NCI-H1105 (cell line): ENCODE measurements at regions not wholly inside any gene's neighbourhood (a gene's known extent, or its start where the extent isn't known, plus 50 kb on each side); places are given as distances from the start of the nearest gene placed in this dataset.

Source experiments
- DNase-seq: peaks from one replicate; lab custom pipeline; 2025; lab: John Stamatoyannopoulos, UW

GRCh38 chr6:132096245-132096644 lies 145.1 kb upstream of the CCN2 start:
- DNase-seq, result no peak

DNA sequence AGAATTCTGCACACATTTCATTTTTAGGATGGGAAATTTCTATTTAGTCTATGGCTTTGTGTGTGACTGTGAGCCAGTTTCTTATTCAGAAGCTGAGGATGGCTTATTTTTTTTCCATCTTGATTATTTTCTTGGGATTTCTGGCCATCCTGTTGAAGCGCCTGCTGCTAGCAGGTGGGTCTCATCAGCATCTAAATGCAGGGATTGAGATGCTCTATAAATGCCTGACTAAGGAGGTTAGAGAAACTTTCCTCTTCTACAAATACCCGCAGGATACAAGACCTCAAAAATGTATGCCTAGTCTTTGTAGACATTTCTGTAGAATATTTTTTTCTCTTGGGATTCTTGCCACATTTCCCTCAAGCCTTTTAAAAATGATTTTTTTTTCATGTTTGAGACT lies 138.0 kb upstream of the CCN2 start:
- no peak for DNase-seq

GRCh38 chr6:132088150-132088549 lies 137.0 kb upstream of the CCN2 start:
- no peak for DNase-seq

GRCh38 chr6:132087391-132087790 lies 136.2 kb upstream of the CCN2 start:
- no peak for DNase-seq

GRCh38 chr6:132085731-132086130 lies 134.6 kb upstream of the CCN2 start:
- no peak for DNase-seq

DNA sequence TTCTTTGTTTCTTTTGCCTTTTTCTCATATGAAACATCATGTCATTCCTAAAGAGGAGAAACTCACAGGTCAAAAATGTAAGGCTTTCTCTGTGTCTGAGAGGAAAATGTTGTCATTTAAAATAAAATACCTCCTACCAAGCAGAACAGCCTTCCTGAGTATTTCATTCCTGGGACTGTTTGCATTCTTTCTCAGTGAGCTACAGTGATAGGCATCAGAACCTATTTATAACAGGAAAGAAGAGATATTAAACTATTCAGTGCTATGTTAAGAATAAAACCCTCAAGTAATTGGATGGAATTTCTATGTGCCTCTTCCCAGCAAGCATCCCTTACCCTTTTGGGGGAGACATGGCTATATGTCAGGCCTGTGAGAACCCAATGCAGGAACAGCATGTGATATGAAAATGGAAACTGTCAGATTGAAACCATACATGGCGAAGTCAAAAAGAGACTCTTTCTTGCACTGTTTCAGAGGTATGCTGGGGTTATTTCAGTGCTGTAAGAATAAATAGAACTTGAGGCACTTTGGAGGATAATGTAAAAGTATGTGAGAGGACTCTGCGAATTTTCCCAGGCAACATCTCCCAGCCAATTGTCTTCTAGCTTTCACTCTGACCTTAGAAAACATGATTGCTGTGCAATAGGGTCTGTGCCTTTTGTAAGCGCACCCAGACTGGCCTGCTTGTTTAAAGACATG lies 133.8 kb upstream of the CCN2 start:
- no peak for DNase-seq

GRCh38 chr6:132082421-132082820 lies 131.2 kb upstream of the CCN2 start:
- no peak for DNase-seq

GRCh38 chr6:132081338-132081737 lies 130.2 kb upstream of the CCN2 start:
- no peak for DNase-seq

DNA sequence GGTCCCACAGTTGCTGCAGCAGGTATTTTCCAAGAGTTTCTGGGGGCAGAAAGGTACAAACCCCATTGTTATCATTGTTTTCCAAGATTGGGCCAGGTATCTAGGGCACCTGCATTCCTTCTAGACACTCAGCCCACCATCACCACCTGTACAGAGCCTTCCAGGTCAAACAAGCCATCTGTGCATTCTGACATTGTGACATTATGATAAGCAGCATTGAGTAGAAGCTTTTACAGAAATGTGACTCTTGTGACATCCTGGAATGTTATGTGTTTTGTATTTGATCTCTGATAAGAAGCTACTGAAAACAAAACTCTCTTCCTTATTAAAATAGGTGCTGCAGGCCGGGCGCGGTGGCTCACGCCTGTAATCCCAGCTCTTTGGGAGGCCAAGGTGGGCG lies 128.1 kb upstream of the CCN2 start:
- no peak for DNase-seq

GRCh38 chr6:132076452-132076851 lies 125.3 kb upstream of the CCN2 start:
- no peak for DNase-seq

- no peak for DNase-seq
Measured at GRCh38 chr6:132072831-132073230, 121.7 kb upstream of the CCN2 start.

- no peak for DNase-seq
Measured at GRCh38 chr6:132072271-132072670, 121.1 kb upstream of the CCN2 start.

- no peak for DNase-seq
Measured at GRCh38 chr6:132070356-132070755, 119.2 kb upstream of the CCN2 start.

DNA sequence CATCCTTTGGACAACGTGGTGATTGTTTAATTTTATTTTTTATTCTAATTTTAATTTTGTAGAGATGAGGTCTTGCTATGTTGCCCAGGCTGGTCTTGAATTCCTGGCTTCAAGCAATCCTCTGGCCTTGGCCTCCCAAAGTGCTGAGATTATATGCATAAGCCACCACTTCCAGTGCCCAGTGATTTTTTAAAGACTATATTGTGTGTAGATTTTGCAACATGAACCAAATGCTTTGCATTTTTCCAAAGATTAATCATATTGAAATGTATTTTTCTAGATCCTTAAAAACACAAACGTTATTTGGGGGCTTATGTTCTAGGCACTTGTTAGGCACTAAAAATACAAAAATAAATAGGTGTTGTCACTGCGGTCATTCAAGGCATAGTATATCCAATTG lies 117.6 kb upstream of the CCN2 start:
- DNase-seq, result no peak

DNA sequence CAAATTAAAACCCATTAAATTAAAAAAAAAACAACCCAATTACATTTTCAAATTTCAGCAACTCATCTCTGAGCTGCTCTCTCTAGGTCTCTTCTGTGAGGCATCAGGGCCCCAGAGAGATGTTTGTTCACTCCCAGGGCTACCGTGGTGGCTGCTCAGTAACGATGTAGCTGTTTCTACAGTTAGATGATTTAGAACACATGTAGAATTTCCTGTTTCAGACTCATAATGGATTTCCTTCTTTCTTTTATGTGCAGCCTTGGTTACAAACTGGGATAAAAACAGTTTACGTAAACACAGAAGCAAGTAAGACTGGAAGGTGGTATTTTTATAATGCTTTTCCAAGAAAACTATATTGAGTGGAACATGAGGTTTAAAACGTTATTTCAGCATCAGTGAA lies 116.1 kb upstream of the CCN2 start:
- no peak for DNase-seq

- DNase-seq, result no peak
Measured at GRCh38 chr6:132065556-132065955, 114.4 kb upstream of the CCN2 start.

GRCh38 chr6:132063738-132064137 lies 112.6 kb upstream of the CCN2 start:
- no peak for DNase-seq

DNA sequence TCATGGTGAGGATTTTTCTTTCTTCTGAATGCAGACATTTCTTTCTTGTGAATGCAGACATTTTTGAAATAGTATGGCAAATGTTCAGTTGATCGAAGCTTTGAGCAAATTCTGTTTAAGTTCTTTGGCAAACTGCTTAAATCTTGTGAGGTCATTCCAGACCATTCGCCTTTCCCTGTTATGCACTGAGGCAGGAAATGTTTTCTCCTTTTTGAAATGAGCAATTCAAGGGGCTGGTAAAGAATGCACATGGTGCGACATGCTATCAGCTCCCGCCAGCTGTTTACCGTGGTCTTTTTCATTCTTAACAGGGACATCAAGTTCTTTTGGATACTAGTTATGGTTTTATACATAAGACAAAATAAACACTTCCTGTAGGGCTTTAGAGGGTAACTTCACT lies 112.0 kb upstream of the CCN2 start:
- no peak for DNase-seq

- no peak for DNase-seq
Measured at GRCh38 chr6:132062626-132063025, 111.5 kb upstream of the CCN2 start.

DNA sequence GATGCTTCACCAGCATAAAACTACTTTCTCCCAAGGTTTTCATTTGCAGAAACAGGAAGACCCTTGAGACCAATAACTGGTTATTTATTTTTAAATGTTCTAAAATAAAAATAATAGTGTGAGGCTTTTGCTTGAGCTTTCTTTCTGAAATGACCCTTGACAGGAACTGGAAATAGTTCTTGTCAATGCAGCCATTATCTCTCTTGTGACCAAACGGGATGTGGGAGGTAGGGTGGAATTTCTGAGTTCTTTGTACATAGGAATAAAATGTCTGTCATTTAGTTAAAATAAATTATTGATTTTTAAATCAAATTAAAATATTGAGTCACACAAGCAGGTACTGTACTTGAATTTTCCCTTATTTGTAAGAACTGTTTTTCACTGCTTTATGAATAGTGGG lies 110.2 kb upstream of the CCN2 start:
- no peak for DNase-seq

- DNase-seq, result no peak
Measured at GRCh38 chr6:132060591-132060990, 109.4 kb upstream of the CCN2 start.

DNA sequence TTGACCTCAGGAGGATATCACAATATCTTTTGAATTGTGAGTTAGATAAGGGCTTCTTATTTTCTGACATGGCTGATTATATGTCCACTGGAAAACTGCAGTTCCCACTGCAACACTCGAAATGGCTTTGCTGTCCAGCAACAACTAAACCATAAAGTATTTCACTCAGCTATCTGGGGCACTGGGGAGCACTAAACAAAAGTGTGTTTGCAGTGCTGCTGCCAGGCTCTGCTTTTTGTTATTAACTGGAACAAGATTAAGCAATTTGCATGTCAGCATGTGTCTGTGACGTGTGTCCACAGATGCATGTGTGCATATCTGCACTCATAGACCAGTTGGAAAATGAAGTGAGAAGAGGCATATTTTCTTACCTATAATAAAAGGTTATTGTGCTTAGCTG lies 107.8 kb upstream of the CCN2 start:
- DNase-seq, result no peak

DNA sequence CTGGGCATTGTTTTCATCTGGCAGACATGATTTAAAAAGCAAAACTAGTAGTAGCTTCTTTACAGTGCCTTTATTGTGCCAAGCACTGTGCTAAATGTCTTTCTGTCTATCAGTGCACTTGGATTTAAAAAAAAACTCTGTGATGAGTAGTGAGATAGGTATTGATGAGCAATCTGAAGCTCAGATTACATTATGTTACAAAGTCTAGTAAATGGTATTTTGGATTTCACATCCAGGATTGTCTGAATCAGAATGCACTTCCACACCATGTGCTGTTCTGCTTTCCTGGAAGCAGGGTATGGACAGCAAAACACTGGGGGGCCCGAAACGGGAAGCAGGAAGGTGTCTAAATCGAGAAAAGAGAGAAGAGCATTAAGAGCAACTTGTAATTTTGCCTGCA lies 103.4 kb upstream of the CCN2 start:
- no peak for DNase-seq

- DNase-seq, result no peak
Measured at GRCh38 chr6:132053511-132053910, 102.3 kb upstream of the CCN2 start.

GRCh38 chr6:132052096-132052495 lies 100.9 kb upstream of the CCN2 start:
- DNase-seq, result no peak
